ENCODE measurements at regions not wholly inside any gene's neighbourhood (a gene's known extent, or its start where the extent isn't known, plus 50 kb on each side); places are given as distances from the start of the nearest gene placed in this dataset.

DNA sequence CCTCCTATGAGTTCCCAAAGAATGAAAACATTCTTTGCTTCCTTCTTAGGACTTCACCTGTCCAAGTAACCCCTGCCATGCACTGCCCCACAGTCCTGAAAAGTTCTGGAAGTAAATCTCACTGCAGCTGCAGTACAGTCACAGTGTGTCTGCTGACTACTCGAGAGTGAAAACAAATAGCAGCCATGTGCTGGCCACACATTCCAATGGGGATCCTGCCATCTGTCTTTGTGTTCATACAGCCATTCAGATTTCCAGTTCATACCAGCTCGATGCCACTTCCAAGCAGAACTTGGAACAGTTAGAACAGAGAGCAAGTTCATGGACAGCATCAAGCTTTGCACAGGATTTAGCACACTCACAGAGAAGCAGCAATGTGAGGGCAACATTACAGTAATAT lies 629.9 kb upstream of the ACVR2A start:
- DNase-seq (ENCODE audit: low read depth in 2 of 2): no peak

DNA sequence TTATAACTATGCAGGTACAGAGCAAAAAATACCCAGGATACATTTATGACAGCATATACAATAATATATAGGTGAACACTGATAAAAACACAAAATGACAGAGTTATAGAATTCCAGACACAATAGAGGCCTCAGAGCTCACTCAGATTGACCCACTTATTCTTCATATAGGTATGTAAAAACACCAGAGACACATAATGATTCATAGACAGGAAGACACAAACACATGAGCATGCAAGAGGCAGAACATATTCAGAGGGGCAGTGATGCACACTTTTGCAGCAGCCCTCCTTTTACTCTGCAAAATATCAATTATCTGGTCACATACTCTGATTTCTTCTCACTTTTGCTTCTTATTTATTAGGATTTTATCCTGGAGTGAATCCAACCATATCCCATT lies 633.3 kb upstream of the ACVR2A start:
- no peak for DNase-seq (ENCODE audit: low read depth in 2 of 2)

GRCh38 chr2:147204102-147204501 lies 640.7 kb upstream of the ACVR2A start:
- no peak for DNase-seq (ENCODE audit: low read depth in 2 of 2)

DNA sequence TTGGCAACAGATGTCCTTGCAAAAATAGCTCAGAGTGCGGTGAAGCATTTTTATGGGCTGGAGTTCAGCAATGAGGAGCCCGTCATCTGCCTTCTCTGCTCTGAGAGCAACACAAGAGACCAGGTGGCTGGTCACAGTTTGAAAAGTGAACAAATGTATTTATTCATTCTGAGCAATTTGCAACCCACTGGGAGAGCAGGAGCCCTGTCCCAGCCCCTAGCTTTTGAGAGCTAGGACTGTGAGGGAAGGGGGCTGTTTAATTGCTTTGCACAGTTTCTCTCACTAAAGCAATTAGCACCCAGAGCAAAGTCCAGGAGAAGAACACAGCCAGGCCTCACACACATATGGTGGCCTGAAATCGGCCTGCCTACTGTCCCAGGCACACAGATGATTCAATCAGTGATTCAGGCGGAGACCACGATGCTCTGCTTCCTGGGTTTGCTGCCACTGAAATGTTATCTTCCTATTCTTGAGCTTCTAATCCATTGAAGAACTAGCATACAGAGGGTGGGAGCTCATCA lies 646.1 kb upstream of the ACVR2A start:
- DNase-seq (ENCODE audit: low read depth in 2 of 2): no peak

DNA sequence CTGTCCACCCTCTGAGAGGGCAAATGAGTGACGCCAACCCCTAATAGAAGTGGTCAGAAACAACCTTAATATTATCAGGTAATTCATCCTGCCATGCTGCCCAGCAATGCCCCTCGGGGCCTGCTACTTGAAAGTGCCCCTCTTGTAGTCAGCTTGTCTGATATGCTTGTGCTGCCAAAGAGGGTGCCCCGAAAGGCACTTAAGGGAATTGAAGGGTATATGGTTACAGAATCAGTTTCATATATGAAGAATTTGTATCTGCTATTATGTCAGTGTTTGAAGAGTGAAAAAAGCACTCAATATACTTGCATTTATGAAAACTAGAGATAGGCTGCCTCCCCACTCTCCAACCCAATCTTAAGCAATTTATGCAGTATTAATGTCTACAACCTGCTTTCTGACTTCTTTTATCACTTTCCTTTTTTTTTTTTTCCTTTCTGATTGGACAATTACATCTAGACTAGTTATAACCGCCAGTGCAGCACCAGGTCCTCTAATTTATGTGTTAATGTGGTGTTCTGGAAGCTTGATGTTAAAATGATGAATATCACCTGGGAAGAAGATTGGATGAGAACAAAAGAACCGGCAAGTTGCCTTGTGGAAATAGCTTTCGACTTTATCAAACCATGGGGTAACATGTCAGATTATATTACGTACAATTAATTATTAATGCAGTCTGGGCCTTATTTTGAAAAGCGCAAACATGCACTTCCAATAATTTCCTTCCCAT lies 646.9 kb upstream of the ACVR2A start:
- no peak for DNase-seq (ENCODE audit: low read depth in 2 of 2)

- DNase-seq (ENCODE audit: low read depth in 2 of 2): no peak
These were observed 662.6 kb upstream of the ACVR2A start for GRCh38 chr2:147182260-147182659.

GRCh38 chr2:147181351-147182029 lies 663.3 kb upstream of the ACVR2A start:
- no peak for DNase-seq (ENCODE audit: low read depth in 2 of 2)

DNA sequence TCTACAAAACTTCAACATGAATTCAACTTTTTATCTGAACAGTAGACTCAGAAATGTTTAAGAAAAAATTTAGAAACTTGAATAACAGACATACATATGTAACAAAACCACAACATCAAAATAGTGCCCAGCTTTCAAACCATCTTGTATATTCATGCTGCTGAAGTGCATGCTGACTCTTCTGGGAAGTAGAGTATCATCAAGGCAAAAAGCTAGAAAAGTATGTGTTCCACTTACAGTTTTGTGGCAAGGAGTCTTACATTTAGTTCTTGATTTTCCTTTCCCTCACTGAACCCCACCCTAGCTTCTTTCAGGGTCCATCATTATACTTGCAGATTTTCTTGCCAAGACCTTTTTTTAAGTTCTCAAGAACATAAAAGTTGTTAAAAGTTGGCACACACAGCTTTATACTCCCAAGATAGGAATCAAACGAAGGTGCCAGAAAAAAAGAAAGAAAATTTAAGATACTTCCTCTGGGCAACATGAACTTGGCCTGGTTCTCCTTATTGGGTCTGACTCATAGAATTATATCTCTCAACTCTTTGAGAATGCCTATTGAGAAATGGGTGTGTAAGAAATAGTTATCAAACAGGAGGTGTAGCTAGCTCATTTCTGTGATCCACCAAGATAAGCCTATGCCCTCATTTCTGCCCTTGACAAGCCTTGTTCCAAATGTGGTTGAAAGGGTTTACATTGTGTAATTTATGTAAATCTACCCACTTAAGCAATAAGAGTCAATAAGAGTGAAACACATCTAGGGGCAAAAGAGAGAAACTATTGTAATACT lies 667.6 kb upstream of the ACVR2A start:
- DNase-seq (ENCODE audit: low read depth in 2 of 2): no peak

DNA sequence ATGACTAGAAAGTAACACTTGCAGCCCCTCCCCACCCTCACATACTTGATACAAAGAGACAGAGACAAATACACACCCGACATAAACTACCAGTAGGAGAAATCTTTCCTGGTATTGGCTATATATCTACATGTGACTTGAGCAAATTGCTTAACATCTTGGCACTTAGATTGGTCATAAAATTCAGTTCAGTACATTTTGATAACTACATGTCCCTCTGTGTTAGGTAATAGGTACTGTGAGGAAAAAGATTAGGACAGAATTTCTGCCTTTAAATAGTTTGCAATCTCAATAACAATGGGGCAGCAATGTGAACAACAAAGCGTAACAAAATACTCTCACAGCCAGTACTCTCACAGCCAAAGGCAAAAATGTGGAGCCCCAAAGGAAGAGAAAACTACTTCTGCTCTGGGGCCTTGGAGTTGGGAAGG lies 670.0 kb upstream of the ACVR2A start:
- no peak for DNase-seq (ENCODE audit: low read depth in 2 of 2)

DNA sequence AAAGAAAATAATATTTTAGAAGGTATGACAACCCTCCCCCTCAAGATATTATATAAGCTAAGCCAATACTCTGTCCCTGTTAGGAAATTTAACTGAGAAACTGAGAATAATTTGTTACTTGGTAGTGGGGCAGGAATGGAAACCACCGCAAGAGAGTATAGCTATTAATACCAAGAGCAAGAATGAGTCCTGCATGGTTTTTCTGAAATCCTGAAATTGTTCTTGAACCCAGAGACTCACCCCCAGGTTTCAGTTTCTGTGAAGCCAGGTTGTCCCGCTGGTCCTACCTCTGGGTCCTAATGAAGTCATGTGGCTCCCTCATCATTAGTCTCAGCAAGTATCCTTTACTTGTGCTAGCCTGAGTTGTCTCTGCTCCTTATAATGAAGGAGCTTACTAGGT lies 671.0 kb upstream of the ACVR2A start:
- DNase-seq (ENCODE audit: low read depth in 2 of 2): no peak

GRCh38 chr2:147173189-147173581 lies 671.6 kb upstream of the ACVR2A start:
- DNase-seq (ENCODE audit: low read depth in 2 of 2): no peak

DNA sequence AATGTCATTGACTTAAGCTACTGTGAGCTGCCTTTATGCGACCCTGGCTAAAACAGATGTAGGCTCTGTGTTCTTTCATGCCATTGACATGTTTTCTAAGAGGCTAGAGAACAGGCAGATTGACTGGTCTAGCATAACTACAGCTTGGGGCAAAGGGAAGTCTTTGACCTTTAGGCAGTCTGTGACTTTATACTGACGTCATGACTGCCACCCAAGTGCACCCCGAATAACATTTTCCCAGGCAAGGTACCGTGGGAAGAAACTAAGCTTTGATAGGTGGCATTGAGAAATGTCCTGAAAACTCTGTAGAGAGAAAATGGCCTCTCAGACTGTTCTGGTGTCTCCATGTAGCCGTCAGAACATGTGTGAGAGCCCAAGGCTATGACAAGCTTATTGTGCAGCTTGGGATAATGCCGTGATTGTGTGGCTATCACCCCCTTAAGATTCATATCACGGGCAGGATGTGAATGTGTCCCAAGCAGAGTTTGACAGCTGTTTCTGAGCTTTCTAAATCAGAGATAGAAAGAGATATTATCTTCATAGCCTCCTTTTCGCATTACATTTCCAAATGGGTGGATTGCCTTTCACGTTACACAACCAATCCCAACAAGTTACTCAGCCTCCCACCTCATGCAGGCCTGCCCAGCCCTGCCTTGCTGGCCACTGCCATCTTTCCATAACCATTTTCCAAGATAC lies 672.2 kb upstream of the ACVR2A start:
- no peak for DNase-seq (ENCODE audit: low read depth in 2 of 2)

- DNase-seq (ENCODE audit: low read depth in 2 of 2): no peak
These were observed 672.9 kb upstream of the ACVR2A start for GRCh38 chr2:147171941-147172340.

DNA sequence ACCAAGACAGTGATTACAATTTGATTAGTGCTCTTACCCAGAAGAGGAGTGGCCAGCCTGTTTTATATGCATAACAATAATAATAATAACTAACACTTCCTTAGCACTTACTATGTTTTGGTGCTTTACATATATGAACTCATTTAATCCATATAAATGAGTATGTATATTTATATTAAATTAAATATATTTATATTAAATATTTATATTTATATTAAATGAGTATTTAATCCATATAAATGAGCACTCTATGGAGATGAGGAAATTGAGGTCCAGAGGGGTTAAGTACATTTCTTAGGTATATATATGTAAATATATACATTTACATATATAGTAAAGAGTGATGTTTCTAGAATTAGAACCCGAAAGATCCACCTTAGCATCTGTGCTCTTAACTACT lies 673.9 kb upstream of the ACVR2A start:
- DNase-seq (ENCODE audit: low read depth in 2 of 2): no peak

GRCh38 chr2:147165697-147166382 lies 679.0 kb upstream of the ACVR2A start:
- DNase-seq (ENCODE audit: low read depth in 2 of 2): no peak

GRCh38 chr2:147164563-147164962 lies 680.3 kb upstream of the ACVR2A start:
- no peak for DNase-seq (ENCODE audit: low read depth in 2 of 2)

DNA sequence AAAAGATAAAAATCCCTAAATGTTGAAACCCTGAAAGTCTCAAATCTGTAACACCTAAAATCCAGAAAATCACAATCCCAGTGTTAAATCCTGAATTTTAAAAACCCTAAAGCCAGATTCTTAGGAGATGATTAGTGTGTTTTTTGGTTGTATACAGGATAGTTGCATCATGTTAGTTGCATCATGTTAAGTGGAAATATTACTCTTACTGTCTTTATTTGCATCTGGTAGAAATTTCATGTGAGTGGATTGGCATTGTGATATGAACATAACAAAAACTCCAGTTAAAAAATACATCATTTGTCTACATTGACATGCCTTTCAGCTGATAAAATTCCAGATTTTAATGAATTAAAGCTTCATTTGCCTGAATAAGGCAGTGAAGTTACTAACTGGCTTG lies 683.1 kb upstream of the ACVR2A start:
- no peak for DNase-seq (ENCODE audit: low read depth in 2 of 2)

DNA sequence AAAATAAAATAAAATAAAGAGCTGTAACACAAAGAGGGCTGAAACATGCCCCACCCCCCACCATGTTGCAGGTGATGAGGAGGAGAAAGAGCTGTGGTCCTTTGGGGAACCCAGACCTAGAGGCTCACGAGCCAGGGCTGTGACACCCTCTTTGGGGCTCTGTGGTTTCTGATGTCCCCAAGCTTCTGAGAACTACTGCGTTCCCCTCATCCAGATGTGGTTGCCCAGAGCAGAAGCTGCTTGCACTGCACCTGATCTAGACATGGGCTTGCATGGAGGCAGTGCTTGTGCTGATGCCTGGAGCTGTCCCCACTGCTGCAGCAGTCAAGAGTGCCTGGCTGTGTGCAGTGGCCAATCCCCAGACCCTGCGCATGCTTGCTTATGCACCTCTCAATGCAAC lies 687.9 kb upstream of the ACVR2A start:
- DNase-seq (ENCODE audit: low read depth in 2 of 2): no peak

- DNase-seq (ENCODE audit: low read depth in 2 of 2): no peak
These were observed 694.6 kb upstream of the ACVR2A start for GRCh38 chr2:147150241-147150635.

- DNase-seq (ENCODE audit: low read depth in 2 of 2): no peak
These were observed 695.1 kb upstream of the ACVR2A start for GRCh38 chr2:147149575-147150240.

DNA sequence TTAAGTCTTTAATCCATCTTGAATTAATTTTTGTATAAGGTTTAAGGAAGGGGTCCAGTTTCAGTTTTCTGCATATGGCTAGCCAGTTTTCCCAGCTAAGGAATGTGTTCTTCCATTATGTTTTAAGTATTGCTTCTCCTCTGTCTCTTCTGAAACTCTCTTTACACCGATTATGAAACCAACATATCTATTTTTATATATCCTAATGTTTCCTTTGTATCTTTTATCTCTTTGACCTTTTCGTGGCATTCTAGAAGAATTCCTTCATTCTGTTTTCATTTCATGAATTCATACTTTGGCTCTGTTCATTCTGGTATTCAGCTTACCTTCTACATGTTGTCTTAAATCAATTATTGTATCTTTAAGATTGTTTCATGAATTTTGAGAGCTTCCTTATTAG lies 697.0 kb upstream of the ACVR2A start:
- no peak for DNase-seq (ENCODE audit: low read depth in 2 of 2)

Measured in dermis microvascular lymphatic vessel endothelial cell (primary cell).